HG03342 (cell line): ENCODE measurements at regions not wholly inside any gene's neighbourhood (a gene's known extent, or its start where the extent isn't known, plus 50 kb on each side); places are given as distances from the start of the nearest gene placed in this dataset.
"Not testable (repeated sequence)": the region's sequence is repeated elsewhere in the genome, so short reads cannot be mapped to it uniquely, and the experiment has no call there.

Experiments
- ATAC-seq: cut with Tn5 transposase; IDR thresholded peaks from one replicate; pipeline ENCODE4 v1.9.1; 2021; ENCODE audit warnings: mild to moderate bottlenecking, moderate library complexity; ENCODE audit not compliant: unreplicated experiment

GRCh38 chr5:108696951-108697715 lies 50.6 kb upstream of the FER start:
- no peak for ATAC-seq

- ATAC-seq: no peak
These were observed 51.3 kb upstream of the FER start for GRCh38 chr5:108696407-108696806.

GRCh38 chr5:108688485-108688884 lies 59.2 kb upstream of the FER start:
- ATAC-seq: no peak

GRCh38 chr5:108687595-108688200 lies 60.0 kb upstream of the FER start:
- ATAC-seq: peak; percentile 74

GRCh38 chr5:108686676-108687075 lies 61.0 kb upstream of the FER start:
- ATAC-seq: no peak

- ATAC-seq: not testable (repeated sequence)
These were observed 62.1 kb upstream of the FER start for GRCh38 chr5:108685448-108686216.

DNA sequence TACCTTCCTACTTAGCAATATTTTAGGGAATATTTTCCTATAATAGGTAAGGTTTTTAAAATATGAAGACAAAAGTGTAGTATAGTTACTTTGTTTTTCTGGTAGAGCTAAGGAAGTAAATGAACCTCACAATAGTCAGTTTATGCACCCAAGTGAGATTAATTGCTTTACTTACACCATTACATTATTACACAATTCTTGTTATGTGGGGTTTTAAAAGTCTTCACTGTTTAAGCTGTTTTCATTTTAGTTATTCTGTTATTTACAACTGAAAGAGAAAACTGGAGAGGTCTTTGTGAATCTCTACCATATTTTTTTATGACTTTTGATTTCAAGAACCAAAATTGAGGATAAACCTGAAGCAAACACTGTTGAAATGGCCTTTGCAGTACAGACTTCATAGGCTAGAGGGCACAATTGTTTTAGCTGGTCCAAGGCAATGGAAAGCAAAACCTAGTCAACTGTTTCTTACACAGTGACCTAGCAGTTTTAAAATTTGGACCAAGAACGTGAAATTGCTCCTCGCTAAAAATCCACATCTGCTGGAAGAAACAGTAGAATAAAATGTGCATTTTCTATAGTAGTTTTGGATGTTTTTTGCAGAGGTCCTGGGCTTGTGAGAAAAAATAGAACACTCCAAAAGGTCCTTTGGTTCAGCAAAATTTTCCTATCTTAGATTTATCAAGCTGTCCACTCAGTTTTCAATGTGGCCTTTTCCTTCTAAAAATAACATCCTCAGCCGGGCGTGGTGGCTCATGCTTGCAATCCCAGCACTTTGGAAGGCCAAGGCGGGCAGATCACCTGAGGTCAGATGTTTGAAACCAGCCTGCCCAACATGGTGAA lies 66.4 kb upstream of the FER start:
- peak; percentile 95 for ATAC-seq

- no peak for ATAC-seq
These were observed 69.6 kb upstream of the FER start for GRCh38 chr5:108678091-108678490.

DNA sequence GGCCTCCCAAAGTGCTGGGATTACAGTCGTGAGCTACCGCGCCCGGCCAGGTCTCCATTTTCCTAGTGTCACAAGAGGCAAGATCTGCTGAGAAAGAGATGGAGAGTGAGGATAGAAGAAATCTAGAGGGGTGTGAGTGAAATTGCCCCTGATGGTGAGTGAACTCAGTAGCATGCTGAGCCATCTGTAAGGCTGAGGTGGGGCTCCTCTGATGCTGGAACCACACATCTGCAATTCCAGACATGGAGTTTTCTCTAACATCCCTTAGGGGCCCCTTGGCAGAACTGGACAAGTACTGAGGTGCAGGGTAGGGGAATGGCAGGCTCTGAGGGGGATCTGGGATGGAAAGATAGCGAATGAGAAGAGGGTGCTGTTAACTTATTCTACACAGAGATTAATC lies 72.0 kb upstream of the FER start:
- no peak for ATAC-seq

DNA sequence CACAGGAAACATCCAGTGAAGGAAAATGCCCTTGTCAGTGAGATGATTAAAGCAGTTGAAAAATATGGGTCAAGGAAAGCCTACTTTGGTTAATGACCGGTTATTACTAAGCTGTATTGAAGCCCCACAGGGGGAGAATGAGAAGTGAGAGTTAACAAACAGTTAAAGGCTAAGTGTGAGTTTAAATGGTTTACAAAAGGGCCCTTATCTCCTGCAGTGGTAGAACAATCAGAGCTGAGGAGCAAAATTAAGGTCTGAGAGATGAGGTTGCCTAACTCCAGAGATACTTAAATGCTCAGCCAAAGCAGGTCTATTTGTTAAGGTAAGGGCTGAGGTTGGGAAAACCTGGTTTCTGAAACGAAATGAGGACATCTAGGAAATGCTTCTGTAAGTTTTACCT lies 75.1 kb upstream of the FER start:
- ATAC-seq: no peak

- ATAC-seq: no peak
These were observed 77.0 kb upstream of the FER start for GRCh38 chr5:108670591-108671289.

GRCh38 chr5:108669462-108669861 lies 78.2 kb upstream of the FER start:
- no peak for ATAC-seq

DNA sequence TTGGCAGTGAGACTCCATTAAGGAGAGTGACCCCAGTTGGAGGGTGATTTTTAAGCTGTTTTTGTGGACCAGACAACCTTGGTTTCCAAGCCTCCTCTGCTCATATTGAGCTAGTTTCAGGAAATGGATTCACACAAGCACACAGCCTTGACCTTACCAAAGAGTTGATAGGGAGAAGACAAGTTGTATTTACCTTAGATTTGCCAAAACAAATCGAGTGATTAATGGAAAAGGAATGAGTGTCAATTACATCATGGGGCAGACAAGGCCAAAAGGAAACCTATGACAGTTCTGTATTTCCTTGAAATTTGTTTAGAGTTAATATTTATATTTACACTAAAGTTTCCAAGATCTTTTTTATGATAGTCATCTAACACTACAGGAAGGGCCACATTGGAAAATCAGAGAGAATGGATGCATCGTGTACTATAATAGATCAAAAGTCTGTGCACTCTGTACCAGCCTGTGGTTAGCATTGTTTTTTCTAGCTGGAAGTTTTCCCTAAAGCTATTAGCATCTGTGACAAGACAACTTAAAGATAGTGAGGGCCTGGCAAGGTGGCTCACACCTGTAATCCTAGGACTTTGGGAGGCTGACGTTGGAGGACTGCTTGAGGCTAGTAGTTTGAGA lies 86.0 kb upstream of the FER start:
- no peak for ATAC-seq

- no peak for ATAC-seq
These were observed 86.7 kb upstream of the FER start for GRCh38 chr5:108661024-108661423.

DNA sequence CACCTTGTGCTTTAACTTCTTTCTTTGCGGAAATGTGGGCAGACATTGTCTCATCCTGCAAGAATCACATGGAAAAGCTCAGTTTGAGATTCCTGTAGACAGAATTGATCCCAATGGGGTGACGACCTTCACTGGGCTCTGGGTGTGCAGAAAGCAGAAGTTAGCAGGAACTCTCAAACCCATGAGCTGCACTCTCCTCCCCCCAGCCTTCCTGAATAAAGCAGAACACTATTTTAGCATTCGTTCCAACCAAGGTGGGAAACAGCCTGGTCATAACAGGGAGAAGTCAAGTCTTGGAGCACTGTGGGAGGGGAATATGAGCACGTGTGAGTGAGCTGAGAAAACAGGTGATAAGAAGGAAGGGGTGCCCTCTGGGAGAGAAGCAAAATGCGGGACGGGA lies 87.4 kb upstream of the FER start:
- ATAC-seq: no peak

DNA sequence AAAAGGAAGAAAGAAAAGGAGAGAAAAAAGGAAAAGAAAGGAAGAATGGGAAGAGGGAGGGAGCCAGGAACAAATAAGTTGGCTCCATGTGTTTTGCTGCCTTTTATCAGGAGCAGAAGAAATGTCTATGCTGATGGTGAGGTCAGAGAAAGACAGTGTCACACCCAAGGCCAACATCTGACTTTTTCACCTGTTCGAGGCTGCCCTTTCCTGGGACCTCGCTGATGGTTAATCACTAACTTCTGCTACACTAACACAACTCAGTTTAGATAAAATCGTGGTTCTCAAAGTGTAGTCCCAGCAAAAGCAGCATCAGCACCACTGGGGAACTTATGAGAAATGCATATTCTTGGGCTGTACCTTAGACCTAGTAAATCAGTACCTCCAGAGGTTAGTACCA lies 88.2 kb upstream of the FER start:
- no peak for ATAC-seq

DNA sequence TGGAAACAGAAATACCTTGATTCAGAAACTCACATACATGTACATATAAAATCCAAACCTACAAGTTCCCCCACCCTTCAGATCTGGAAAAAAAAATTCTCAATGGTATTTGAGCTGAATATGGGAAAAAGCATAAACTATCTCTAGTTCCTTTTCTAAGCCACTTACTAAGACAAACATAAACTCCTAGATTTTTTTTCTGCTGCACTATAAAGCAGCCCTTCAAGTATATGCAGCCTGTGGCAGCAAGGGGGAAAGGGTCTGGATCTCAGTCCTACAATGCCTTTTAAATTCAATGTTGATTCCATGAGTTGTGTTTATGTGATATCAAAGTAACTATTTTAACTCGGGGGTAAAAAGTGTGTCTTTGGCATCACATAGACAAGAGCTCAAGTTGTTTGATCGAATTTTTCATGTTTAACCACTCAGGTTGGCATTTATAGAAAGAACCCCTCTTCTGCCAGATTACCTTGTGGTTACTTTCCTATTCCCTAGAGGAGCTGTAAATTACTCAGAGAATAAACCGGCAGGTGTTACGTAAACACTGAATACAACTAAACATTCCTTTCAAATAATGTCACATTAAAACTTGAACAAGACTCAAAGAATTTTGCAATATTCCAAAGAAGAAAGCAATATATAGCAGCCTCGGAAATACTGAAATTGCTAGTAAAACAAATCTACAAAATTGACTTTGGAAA lies 91.8 kb upstream of the FER start:
- no peak for ATAC-seq

GRCh38 chr5:108654051-108654450 lies 93.6 kb upstream of the FER start:
- no peak for ATAC-seq

- ATAC-seq: no peak
These were observed 94.5 kb upstream of the FER start for GRCh38 chr5:108653201-108653600.
